HG03280 (cell line): ENCODE measurements at regions not wholly inside any gene's neighbourhood (a gene's known extent, or its start where the extent isn't known, plus 50 kb on each side); places are given as distances from the start of the nearest gene placed in this dataset.
"Not testable (repeated sequence)": the region's sequence is repeated elsewhere in the genome, so short reads cannot be mapped to it uniquely, and the experiment has no call there.

ENCODE experiments used
- ATAC-seq: cut with Tn5 transposase; IDR thresholded peaks from one replicate; pipeline ENCODE4 v1.9.1; 2021; ENCODE audit warnings: mild to moderate bottlenecking, moderate library complexity; ENCODE audit not compliant: unreplicated experiment

DNA sequence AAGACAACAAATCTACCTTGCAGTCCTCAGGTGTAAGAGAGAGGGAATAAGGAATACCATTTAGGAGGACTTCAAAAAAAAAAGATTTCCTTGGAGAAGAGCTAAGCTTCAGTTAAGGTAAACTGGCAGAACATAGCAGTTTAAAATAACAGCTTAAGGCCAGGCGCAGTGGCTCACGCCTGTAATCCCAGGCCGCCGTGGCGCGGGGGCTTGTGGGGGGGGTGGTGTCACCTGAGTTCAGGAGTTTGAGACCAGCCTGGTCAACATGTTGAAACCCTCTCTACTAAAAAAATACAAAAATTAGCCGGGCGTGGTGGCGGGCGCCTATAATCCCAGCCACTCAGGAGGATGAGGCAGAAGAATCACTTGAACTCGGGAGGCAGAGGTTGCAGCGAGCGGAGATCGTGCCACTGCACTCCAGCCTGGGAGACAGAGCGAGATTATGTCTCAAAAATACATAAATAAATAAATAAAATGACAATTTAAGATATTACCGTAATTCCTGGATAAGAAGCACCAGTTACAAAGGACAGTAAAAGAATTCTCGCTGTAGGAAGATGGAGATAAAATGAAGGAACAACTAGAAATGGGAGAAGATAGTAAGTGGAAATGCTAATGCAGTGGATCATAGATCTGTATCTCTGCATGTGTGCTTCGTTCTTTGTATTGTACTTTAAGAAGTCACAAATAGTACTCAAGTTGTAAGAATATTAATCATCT is 1140.2 kb downstream of the NCAM2 start:
- ATAC-seq = no peak

DNA sequence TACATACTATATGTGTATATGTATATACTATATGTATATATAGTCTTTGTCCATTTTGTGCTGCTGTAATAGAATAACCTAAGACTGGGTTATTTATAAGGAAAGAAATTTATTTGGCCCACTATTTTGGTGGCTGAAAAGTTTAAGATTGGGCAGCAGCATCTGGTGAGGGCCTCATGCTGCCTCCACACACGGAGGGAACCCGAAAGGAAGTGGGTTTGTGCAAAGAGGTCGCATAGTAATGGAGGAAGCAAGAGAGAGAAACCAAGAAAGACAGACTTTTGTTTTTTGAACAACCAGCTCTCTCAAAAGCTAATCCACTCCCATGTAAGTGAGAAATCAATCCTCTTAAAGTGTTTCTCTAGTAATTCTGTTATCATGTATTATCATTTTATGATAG is 1147.3 kb downstream of the NCAM2 start:
- no peak for ATAC-seq

DNA sequence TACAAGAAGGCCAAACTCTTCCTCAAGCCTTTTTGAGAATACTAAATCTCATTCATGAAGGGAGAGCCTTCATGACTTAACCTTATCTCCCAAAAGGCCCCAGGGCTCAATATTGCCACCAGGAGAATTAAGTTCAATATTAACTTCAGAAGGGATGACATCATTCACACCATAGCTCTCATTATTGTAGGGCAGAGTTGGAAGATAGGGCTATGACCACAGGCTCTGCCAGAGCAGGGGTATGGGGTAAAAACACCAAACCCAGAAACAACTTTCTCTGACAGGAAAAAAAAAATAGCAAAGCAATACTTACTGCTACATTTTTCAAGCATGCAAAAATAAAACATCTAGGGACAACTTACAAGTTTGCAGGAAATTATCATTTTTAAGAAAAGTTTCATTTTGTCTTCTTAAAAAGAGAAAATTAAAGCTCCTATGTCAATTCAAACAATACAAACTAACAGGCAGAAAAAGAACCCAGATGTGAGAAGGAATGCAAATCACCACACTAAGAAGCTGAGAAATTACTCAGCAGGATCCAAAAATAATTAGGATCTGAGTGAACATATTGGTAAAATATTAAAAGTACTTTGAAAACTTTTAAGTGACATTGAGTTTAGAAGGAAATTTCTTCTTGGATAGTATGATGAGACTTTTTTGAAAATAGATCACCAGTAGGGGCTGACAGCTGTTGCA is 1156.5 kb downstream of the NCAM2 start:
- ATAC-seq = no peak

- no peak for ATAC-seq
Observed at GRCh38 chr21:22164912-22165311, 1166.7 kb downstream of the NCAM2 start.

- ATAC-seq = no peak
Observed at GRCh38 chr21:22174746-22175145, 1176.5 kb downstream of the NCAM2 start.

GRCh38 chr21:22189278-22189677 is 1191.1 kb downstream of the NCAM2 start:
- ATAC-seq = no peak

DNA sequence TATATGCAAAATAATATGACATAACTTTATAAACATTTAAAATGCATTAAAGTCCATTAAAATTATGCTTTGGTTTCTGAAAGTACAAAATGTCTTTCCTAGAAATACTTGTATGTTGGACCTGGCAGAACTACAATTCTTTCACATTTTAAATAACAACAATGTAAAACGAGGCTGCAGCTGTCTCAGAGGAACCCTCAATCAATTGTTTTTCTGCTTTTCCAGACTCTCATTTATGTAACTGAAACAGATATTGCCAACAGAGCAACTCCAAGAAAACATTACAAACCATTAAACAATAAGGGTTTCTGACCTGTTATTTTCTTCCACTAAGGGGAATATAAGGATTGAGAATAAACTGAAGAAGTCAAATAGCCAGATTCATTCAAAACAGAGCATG is 1193.4 kb downstream of the NCAM2 start:
- ATAC-seq = no peak

DNA sequence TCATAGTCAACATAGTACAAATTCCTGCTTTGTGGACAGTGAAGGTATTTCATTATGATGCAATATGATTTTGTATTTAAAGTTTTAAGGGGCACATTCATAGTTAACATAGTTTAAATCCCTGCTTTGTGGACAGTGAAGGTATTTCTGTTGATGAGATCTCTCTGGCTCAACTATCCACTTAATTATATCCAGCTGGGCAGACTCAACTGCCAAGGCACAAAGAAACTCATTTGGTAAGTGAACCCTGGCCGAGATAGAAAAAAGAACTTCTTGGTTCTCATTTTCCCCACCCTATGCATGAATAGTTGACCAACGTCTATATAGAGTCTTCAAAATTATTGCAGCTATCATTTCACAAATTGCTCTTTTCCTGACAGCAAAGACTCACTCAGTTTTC is 1194.6 kb downstream of the NCAM2 start:
- ATAC-seq = no peak

DNA sequence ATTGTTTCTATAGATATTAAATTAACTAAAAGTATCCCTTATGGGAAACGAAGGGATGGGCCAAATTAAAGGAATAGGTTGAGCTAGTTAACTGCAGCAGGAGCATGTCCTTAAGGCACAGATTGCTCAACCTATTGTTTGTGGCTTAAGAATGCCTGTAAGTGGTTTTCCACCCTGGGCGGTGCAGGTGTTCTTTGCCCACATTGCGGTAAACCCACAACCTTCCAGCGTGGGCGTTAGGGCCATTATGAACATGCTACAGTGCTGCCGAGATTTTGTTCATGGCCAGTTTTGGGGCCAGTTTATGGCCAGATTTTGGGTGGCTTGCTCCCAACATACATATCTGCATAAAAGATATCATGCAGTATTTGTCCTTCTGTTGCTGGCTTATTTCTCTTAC is 1196.8 kb downstream of the NCAM2 start:
- not testable (repeated sequence) for ATAC-seq

- no peak for ATAC-seq
Observed at GRCh38 chr21:22200378-22201092, 1202.3 kb downstream of the NCAM2 start.

GRCh38 chr21:22201126-22201525 is 1202.9 kb downstream of the NCAM2 start:
- no peak for ATAC-seq

DNA sequence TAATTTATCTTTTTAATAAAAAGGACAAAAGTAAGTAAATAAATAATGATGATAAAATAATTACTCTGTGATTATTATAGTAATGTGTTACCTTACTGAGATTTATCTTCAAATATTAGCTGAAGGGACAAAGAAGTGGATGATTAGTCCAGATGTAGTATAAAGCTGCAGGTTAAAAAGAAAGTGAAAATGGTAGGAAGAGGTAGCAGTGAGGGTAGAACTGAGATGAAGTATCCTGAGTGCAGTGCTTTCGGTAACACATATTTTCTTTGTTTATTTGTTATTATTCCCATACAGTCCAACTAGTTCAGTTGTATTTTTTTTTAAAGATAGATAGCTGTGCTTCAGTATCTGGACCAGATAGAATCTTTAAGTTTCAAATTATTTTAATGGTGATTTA is 1203.5 kb downstream of the NCAM2 start:
- ATAC-seq = no peak

- ATAC-seq = no peak
Observed at GRCh38 chr21:22209304-22209700, 1211.1 kb downstream of the NCAM2 start.

DNA sequence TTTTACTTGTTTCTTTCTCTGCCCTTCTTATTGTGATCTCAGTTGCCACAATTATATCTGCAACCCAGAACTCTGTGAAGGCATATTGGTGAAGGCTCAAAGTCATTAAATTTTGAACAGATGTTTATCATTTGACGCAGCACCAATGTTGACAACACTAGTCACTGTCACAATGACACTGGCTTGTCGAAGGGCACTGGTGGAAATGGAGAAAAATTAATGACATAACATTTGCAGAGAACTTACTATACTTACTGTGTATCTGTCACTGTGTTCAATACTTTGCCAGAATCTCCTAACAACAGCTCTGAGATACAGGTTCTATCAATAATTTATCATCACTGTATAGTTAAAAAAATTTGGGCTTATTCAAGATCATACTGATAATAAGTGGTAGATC is 1213.7 kb downstream of the NCAM2 start:
- no peak for ATAC-seq

DNA sequence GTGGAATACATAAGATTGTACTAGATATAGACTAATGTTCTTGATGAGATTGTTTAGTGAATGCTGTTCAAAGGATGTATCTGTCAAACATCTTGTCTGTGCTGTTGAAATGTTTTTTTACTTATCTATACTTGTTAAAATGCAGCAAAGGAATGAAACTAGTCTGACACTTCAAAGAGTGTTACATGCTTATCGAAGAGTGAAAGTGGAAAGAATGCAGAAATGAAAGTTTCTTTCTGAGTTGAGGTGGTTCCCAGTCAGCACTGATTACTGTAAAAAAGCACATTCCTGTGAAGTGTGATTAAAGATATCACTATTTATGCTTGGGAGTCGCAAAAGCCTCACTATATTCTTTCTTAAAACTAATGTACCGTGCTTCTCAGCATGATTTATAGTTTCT is 1225.2 kb downstream of the NCAM2 start:
- ATAC-seq = no peak

- peak; percentile 59 for ATAC-seq
Observed at GRCh38 chr21:22224261-22224660, 1226.1 kb downstream of the NCAM2 start.

- no peak for ATAC-seq
Observed at GRCh38 chr21:22225299-22225698, 1227.1 kb downstream of the NCAM2 start.

GRCh38 chr21:22231013-22231412 is 1232.8 kb downstream of the NCAM2 start:
- no peak for ATAC-seq

DNA sequence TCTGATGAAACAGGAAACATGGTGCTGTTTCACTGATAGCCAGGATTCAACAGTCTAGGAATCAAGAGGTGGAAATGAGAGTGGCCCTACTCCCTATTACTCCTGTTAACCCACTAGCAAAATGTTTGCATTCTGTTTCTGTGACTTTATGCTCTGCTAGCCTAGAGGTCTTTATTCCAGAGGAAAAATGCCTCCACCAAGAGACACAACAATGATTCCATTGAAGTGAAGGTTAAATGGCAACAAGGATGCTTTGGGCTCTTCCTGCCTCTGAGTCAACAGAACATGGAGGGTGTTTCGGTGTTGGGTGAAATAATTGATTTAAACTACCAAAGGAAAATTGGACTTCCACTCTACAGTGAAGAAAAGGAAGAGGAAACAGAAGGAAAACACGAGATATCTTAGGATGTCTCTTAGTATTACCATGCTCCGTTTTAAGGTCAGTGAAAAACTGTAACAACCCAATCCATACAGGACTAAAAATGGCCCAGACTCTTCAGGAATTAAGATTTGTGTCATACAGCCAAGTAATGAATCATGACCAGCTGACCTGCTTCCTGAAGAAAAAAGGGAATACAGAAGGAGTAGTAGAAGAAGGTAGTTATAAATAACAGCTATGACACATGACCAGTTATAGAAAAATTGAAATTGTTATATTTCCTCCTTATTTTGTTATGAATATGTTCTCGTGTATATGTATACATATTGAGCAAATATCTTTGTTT is 1237.8 kb downstream of the NCAM2 start:
- ATAC-seq = no peak

GRCh38 chr21:22244516-22244915 is 1246.3 kb downstream of the NCAM2 start:
- no peak for ATAC-seq

- no peak for ATAC-seq
Observed at GRCh38 chr21:22250355-22250754, 1252.1 kb downstream of the NCAM2 start.
